H1 (cell line): ENCODE measurements at regions not wholly inside any gene's neighbourhood (a gene's known extent, or its start where the extent isn't known, plus 50 kb on each side); places are given as distances from the start of the nearest gene placed in this dataset.

Experiments
- CTCF ChIA-PET: fragments of 300-600 bp; sonication (Branson Sonifier 250); formaldehyde crosslinking; loops from one replicate; lab custom pipeline; 2021; ENCODE audit not compliant: partially characterized antibody; lab: Charles Lee
- POLR2A ChIA-PET: fragments of 300-600 bp; sonication (Branson Sonifier 250); formaldehyde crosslinking; loops from one replicate; lab custom pipeline; 2021; ENCODE audit warnings: inconsistent platforms; ENCODE audit not compliant: partially characterized antibody; lab: Charles Lee
- DNase-seq, 2 experiments: peaks; one replicate each; pipeline versions ENCODE4 v3.0.0 to v3.0.0-alpha.2; 2010 to 2022; ENCODE audit warnings: low spot score in 2 of 2, low read depth in 1 of 2, mixed read lengths in 1 of 2
- FAIRE-seq: peaks from 2 replicates; lab custom pipeline; 2011; peaks lifted over from hg19 to GRCh38; lab: Jason Lieb, UNC
- H2AFZ ChIP-seq: 2 replicates; pipeline ENCODE4 v1.8.1; 2012; ENCODE audit warnings: low read length, inconsistent platforms
- H2AK5ac ChIP-seq: 2 replicates; pipeline ENCODE4 v1.6.1; 2013; ENCODE audit warnings: low read depth, low read length
- H2BK120ac ChIP-seq: replicated peaks from 2 replicates; pipeline ENCODE3; 2013; ENCODE audit warnings: low read depth, low read length, inconsistent platforms
- H2BK12ac ChIP-seq: 2 replicates; pipeline ENCODE4 v1.6.1; 2013; ENCODE audit warnings: low read depth, low read length
- H2BK15ac ChIP-seq: 2 replicates; pipeline ENCODE4 v1.6.1; 2013; ENCODE audit warnings: low read length
- H2BK20ac ChIP-seq: 2 replicates; pipeline ENCODE4 v1.6.1; 2013; ENCODE audit warnings: low read length
- H2BK5ac ChIP-seq: 2 replicates; pipeline ENCODE4 v1.6.1; 2013; ENCODE audit warnings: low read depth, low read length
- H3K14ac ChIP-seq: 2 replicates; pipeline ENCODE4 v1.6.1; 2013; ENCODE audit warnings: inconsistent platforms; ENCODE audit not compliant: insufficient read length
- H3K18ac ChIP-seq: 2 replicates; pipeline ENCODE4 v1.6.1; 2013; ENCODE audit warnings: low read length; ENCODE audit errors: extremely low read depth
- H3K23ac ChIP-seq: 2 replicates; pipeline ENCODE4 v1.6.1; 2013; ENCODE audit warnings: inconsistent platforms; ENCODE audit not compliant: insufficient read length
- H3K23me2 ChIP-seq: 2 replicates; pipeline ENCODE4 v1.6.1; 2013; ENCODE audit warnings: low read depth, low read length
- H3K27ac ChIP-seq: 2 replicates; pipeline ENCODE4 v1.6.1; 2011; ENCODE audit warnings: low read depth, low read length, inconsistent platforms
- H3K27me3 ChIP-seq, 4 experiments: replicated peaks in 1 of 4; 1 replicate in 1 of 4; 2 replicates in 3 of 4; pipeline versions ENCODE4 v1.6.1 to v1.8.1; 2011 to 2013; ENCODE audit warnings: low read length in 3 of 4, mild to moderate bottlenecking in 3 of 4, inconsistent platforms in 2 of 4, mixed read lengths in 2 of 4, moderate library complexity in 1 of 4; ENCODE audit not compliant: control insufficient read depth in 3 of 4, insufficient read depth in 3 of 4; ENCODE audit errors: extremely low read depth in 1 of 4
- H3K36me3 ChIP-seq, 4 experiments: 2 replicates each; pipeline versions ENCODE4 v1.6.1 to v1.8.1; 2011 to 2013; ENCODE audit warnings: mild to moderate bottlenecking in 4 of 4, low read length in 3 of 4, moderate library complexity in 2 of 4, control low read depth in 1 of 4, inconsistent platforms in 1 of 4; ENCODE audit not compliant: insufficient read depth in 4 of 4, control insufficient read depth in 2 of 4
- H3K4ac ChIP-seq: replicated peaks from 2 replicates; pipeline ENCODE3; 2013; ENCODE audit warnings: low read length, low read depth, mixed read lengths, inconsistent platforms; ENCODE audit not compliant: insufficient read length
- H3K4me1 ChIP-seq, 4 experiments: replicated peaks in 1 of 4; 1 replicate in 1 of 4; 2 replicates in 3 of 4; pipeline versions ENCODE4 v1.6.1 to v1.8.1; 2011 to 2013; ENCODE audit warnings: low read length in 3 of 4, inconsistent platforms in 2 of 4, mixed read lengths in 1 of 4; ENCODE audit not compliant: insufficient read depth in 4 of 4, control insufficient read depth in 3 of 4
- H3K4me2 ChIP-seq, 2 experiments: 2 replicates each; pipeline versions ENCODE4 v1.6.1 to v1.8.1; 2011 to 2013; ENCODE audit warnings: low read depth in 2 of 2, low read length in 2 of 2, control low read depth in 1 of 2, inconsistent platforms in 1 of 2, mild to moderate bottlenecking in 1 of 2; ENCODE audit not compliant: insufficient read depth in 1 of 2
- H3K4me3 ChIP-seq, 4 experiments: fragments of 200-600, 300-600 bp in 1 of 4; sonication (generic), shearing (Covaris generic), sonication (Bioruptor Twin) in 1 of 4; 2 replicates each; pipeline versions ENCODE4 v1.5.1 to v1.8.1; 2011 to 2016; ENCODE audit warnings: low read length in 4 of 4, low read depth in 3 of 4, control low read depth in 2 of 4, inconsistent platforms in 2 of 4, mild to moderate bottlenecking in 2 of 4, mixed read lengths in 1 of 4, moderate library complexity in 1 of 4; ENCODE audit not compliant: insufficient read depth in 2 of 4; ENCODE audit errors: extremely low read depth in 1 of 4
- H3K56ac ChIP-seq: replicated peaks from 2 replicates; pipeline ENCODE3; 2013; ENCODE audit warnings: low read depth, mild to moderate bottlenecking, mixed read lengths, low read length, inconsistent platforms; ENCODE audit not compliant: insufficient read length
- H3K79me1 ChIP-seq: 2 replicates; pipeline ENCODE4 v1.6.1; 2013; ENCODE audit warnings: low read depth, low read length, control low read depth
- H3K79me2 ChIP-seq, 2 experiments: 2 replicates each; pipeline versions ENCODE4 v1.6.1 to v1.8.1; 2012 to 2013; ENCODE audit warnings: low read length in 2 of 2, mild to moderate bottlenecking in 2 of 2, inconsistent platforms in 1 of 2; ENCODE audit not compliant: insufficient read depth in 2 of 2, control insufficient read depth in 1 of 2
- H3K9ac ChIP-seq, 4 experiments: replicated peaks in 1 of 4; 1 replicate in 1 of 4; 2 replicates in 3 of 4; pipeline versions ENCODE4 v1.6.1 to v1.8.1; 2011 to 2013; ENCODE audit warnings: low read depth in 3 of 4, low read length in 3 of 4, control low read depth in 2 of 4, mild to moderate bottlenecking in 2 of 4, moderate library complexity in 2 of 4, inconsistent platforms in 1 of 4; ENCODE audit errors: extremely low read depth in 1 of 4
- H3K9me3 ChIP-seq, 2 experiments: 2 replicates each; pipeline versions ENCODE4 v1.6.1 to v1.8.1; 2012 to 2013; ENCODE audit warnings: mild to moderate bottlenecking in 2 of 2, moderate library complexity in 2 of 2, control low read depth in 1 of 2, inconsistent platforms in 1 of 2, low read depth in 1 of 2, low read length in 1 of 2, mixed read lengths in 1 of 2; ENCODE audit not compliant: insufficient read depth in 2 of 2
- H4K20me1 ChIP-seq, 2 experiments: replicated peaks in 1 of 2; 2 replicates each; pipeline versions ENCODE3 to v1.8.1; 2011 to 2013; ENCODE audit warnings: inconsistent platforms in 2 of 2, low read length in 2 of 2, mild to moderate bottlenecking in 1 of 2; ENCODE audit not compliant: insufficient read depth in 2 of 2, control insufficient read depth in 1 of 2
- H4K5ac ChIP-seq: 2 replicates; pipeline ENCODE4 v1.6.1; 2013; ENCODE audit warnings: low read length, low read depth, mixed read lengths, inconsistent platforms; ENCODE audit not compliant: insufficient read length
- H4K8ac ChIP-seq: 2 replicates; pipeline ENCODE4 v1.8.0; 2013; ENCODE audit warnings: mild to moderate bottlenecking, moderate library complexity, low read length, inconsistent platforms; ENCODE audit not compliant: insufficient read depth; ENCODE audit errors: extremely low read depth
- H4K91ac ChIP-seq: replicated peaks from 2 replicates; pipeline ENCODE3; 2013; ENCODE audit warnings: low read length, mixed read lengths, inconsistent platforms; ENCODE audit not compliant: insufficient read length
- BRCA1 ChIP-seq: IDR thresholded peaks from 2 replicates; pipeline ENCODE4 v1.6.1; 2012; ENCODE audit warnings: low read depth, low read length, improper control_type of control experiment
- CTCF ChIP-seq, 3 experiments: IDR thresholded peaks; 1 replicate in 2 of 3; 2 replicates in 1 of 3; pipeline versions ENCODE4 v1.5.1 to v1.6.1; 2011; ENCODE audit warnings: low read length in 3 of 3, mild to moderate bottlenecking in 3 of 3, inconsistent platforms in 2 of 3, low read depth in 1 of 3, moderate library complexity in 1 of 3; ENCODE audit not compliant: insufficient read depth in 1 of 3; ENCODE audit errors: control extremely low read depth in 1 of 3
- GABPA ChIP-seq: IDR thresholded peaks from 2 replicates; pipeline ENCODE4 v1.6.1; 2011; ENCODE audit warnings: mild to moderate bottlenecking, low read length, moderate library complexity, borderline replicate concordance; ENCODE audit not compliant: insufficient read depth
- HDAC6 ChIP-seq: IDR thresholded peaks from one replicate; pipeline ENCODE4 v1.7.1; 2012; ENCODE audit warnings: low read depth, mild to moderate bottlenecking, inconsistent platforms, low read length, moderate library complexity
- SP1 ChIP-seq: IDR thresholded peaks from 2 replicates; pipeline ENCODE4 v1.6.1; 2011; ENCODE audit warnings: low read depth, low read length
- WGBS, 2 experiments: shearing (Covaris generic) in 1 of 2; methylation state at CpG; one replicate each; pipeline versions ENCODE4 v1.1.6 to v1.1.7; 2013 to 2015; ENCODE audit warnings: low lambda C conversion rate in 2 of 2, mixed read lengths in 2 of 2, inconsistent platforms in 1 of 2, low coverage in 1 of 2, missing lambda C conversion rate in 1 of 2; ENCODE audit not compliant: insufficient replicate concordance in 2 of 2, insufficient coverage in 1 of 2, insufficient read length in 1 of 2; ENCODE audit errors: extremely low coverage in 1 of 2, missing lambda C conversion rate in 1 of 2; 5-methylcytosine and 5-hydroxymethylcytosine counted together

- Histone ChIP-seq H2BK12ac (no peak overlapping the region), H3K23me2 (no peaks in the 10 kb centered on the region), H2AFZ (no peak overlapping the region), H2BK120ac (no peak overlapping the region), H2BK15ac (no peak overlapping the region; the same call in 1 of the 2 replicates), H4K5ac (no peak overlapping the region), H3K27me3 (no peaks in the 10 kb centered on the region), H4K8ac (no peak overlapping the region; the same call in 1 of the 2 replicates), H3K56ac (no peak overlapping the region), H3K79me1 (no peaks in the 10 kb centered on the region), H3K36me3 (no peaks in the 10 kb centered on the region), H3K9me3 (no peaks in the 10 kb centered on the region), H3K4me1 (peaks cover 5 to 16% (median 8%) of the 10 kb centered on the region in 4 experiments), H4K91ac (no peak overlapping the region), H3K23ac (no peak overlapping the region), H3K4me3 (no peak overlapping the region), H2AK5ac (no peak overlapping the region), H2BK5ac (no peak overlapping the region), H3K4ac (no peak overlapping the region), H3K4me2 (no peak overlapping the region), H3K9ac (no peak overlapping the region), H4K20me1 (no peaks in the 10 kb centered on the region), H3K79me2 (no peaks in the 10 kb centered on the region), H2BK20ac (no peak overlapping the region), H3K18ac (no peak overlapping the region), H3K14ac (no peak overlapping the region), H3K27ac (no peak overlapping the region)
- DNase-seq (peak in 1 of 2 experiments; percentile 32), FAIRE-seq (no peak)
- ChIA-PET CTCF (interaction anchor here (0.6 to 2.8 kb wide), 4 partner anchors 13 to 426 kb away, joined by 3 to 13 read pairs (median 4); no protein-coding TSS in a partner anchor), POLR2A (no interaction called here)
- no peak for TF ChIP-seq SP1
- TF ChIP-seq GABPA, result no peak
- TF ChIP-seq BRCA1, result no peak
- TF ChIP-seq HDAC6, result no peak
- no peak for TF ChIP-seq CTCF (IDR thresholded peaks at IDR 0.05; ENCODE audit: control extremely low read depth in 1 of 3, insufficient read depth in 1 of 3, low read depth in 1 of 3, low read length in 3 of 3)
- WGBS, 2 experiments, result 80% methylated on average over 15 of the region's 15 CpGs; no CpG with 5 or more reads in 1 of the 2 experiments
These were observed 57.0 kb upstream of the OPN4 start for GRCh38 chr10:86597306-86597705.
